ENCODE measurements at regions not wholly inside any gene's neighbourhood (a gene's known extent, or its start where the extent isn't known, plus 50 kb on each side); places are given as distances from the start of the nearest gene placed in this dataset.
"Not testable (repeated sequence)": the region's sequence is repeated elsewhere in the genome, so short reads cannot be mapped to it uniquely, and the experiment has no call there.

DNA sequence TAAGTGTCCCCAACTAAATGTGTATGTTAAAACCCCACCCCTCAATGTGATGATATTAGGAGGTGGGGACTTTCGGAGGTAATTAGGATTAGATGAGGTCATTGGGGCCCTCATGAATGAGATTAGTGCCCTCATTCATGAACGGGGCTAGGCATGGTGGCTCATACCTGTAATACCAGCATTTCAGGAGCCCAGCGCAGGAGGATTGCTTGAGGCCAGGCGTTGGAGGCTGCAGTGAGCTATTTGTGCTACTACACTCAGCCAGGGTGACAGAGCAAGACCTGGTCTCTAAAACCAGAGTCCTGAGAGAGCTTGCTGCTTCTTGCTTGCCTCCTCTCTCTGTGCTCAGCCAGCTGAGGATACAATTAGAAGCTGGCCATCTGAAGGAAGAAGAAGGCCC lies 62.1 kb upstream of the HSPA9 start:
- no peak for DNase-seq (ENCODE audit: low read depth)
- H3K4me3 ChIP-seq (ENCODE audit: control insufficient read depth, low read depth, low read length) = no peak overlapping the region
- TF ChIP-seq, protein P1, sequence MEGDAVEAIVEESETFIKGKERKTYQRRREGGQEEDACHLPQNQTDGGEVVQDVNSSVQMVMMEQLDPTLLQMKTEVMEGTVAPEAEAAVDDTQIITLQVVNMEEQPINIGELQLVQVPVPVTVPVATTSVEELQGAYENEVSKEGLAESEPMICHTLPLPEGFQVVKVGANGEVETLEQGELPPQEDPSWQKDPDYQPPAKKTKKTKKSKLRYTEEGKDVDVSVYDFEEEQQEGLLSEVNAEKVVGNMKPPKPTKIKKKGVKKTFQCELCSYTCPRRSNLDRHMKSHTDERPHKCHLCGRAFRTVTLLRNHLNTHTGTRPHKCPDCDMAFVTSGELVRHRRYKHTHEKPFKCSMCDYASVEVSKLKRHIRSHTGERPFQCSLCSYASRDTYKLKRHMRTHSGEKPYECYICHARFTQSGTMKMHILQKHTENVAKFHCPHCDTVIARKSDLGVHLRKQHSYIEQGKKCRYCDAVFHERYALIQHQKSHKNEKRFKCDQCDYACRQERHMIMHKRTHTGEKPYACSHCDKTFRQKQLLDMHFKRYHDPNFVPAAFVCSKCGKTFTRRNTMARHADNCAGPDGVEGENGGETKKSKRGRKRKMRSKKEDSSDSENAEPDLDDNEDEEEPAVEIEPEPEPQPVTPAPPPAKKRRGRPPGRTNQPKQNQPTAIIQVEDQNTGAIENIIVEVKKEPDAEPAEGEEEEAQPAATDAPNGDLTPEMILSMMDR (conservative IDR thresholded peaks at IDR 0.05; ENCODE audit: control insufficient read depth, insufficient read depth, low read depth, low read length) = no peak

DNA sequence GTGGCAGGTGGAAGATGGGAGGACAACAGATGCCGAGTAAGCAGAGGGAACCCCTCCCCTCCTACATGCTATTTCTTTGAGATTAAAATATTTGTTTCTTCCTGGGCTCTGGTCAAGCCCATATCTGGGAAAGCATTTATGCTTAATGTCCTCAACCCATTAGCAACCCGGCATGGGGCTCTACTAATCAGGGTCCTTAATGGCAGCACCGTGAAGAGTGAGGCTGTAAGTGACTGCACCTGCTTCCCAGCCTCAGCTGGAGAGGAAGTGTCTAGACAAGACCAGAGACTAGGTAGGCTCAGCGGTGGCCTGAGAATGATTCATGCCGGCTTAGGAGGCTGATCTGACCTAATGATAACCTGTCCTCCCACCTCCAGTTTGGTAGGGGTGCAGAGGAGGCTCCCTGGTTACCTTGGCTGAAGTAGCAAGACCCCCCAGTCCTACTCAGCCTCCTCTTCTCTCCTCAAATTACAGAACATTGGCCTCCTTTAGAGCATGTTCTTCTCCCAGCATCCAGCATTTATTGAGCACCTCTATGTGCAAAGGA lies 61.3 kb upstream of the HSPA9 start:
- DNase-seq (ENCODE audit: low read depth) = no peak
- TF ChIP-seq, protein P1 (conservative IDR thresholded peaks at IDR 0.05; ENCODE audit: control insufficient read depth, insufficient read depth, low read depth, low read length) = no peak
- H3K4me3 ChIP-seq (ENCODE audit: control insufficient read depth, low read depth, low read length) = no peak overlapping the region

DNA sequence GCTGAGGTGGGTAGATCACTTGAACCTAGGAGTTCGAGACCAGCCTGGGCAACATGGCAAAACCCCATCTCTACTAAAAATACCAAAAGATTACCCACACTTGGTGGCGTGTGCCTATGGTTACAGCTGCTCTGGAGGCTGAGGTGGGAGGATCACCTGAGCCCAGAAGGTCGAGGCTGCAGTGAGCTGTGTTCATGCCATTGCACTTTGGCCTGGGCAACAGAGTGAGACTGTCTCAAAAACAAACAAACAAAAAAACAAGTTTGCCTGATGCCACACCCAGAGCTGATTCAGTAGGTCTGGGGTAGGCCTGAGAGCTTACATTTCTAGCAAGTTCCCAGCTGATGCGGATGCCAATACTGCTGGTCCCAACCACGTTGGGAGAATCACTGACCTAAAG lies 60.5 kb upstream of the HSPA9 start:
- TF ChIP-seq, protein P1 (conservative IDR thresholded peaks at IDR 0.05; ENCODE audit: control insufficient read depth, insufficient read depth, low read depth, low read length) = no peak
- DNase-seq (ENCODE audit: low read depth) = no peak
- H3K4me3 ChIP-seq (ENCODE audit: control insufficient read depth, low read depth, low read length) = no peak overlapping the region

DNA sequence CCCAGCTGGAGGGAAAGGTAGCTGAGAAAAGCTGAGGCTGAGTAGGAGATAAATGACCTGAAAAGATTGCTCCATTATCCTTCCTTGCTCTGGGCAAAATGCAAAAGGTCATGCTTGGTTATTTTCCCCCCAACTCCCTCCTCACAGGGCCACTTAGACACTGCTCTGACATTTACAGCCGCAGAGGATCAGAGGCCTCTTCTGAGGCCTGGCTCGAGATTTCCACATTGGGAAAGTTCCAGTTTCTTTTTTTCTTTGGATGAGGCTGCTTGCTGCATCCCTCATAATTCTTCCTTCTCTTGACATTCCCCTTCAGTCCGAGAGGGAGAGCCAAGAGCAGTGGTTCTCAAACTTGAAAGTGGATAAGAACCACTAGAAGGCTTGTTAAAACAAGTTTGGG lies 60.1 kb upstream of the HSPA9 start:
- TF ChIP-seq, protein P1 (conservative IDR thresholded peaks at IDR 0.05; ENCODE audit: control insufficient read depth, insufficient read depth, low read depth, low read length) = no peak
- peak; percentile 45 for DNase-seq (ENCODE audit: low read depth)
- no peak overlapping the region for H3K4me3 ChIP-seq (ENCODE audit: control insufficient read depth, low read depth, low read length)

DNA sequence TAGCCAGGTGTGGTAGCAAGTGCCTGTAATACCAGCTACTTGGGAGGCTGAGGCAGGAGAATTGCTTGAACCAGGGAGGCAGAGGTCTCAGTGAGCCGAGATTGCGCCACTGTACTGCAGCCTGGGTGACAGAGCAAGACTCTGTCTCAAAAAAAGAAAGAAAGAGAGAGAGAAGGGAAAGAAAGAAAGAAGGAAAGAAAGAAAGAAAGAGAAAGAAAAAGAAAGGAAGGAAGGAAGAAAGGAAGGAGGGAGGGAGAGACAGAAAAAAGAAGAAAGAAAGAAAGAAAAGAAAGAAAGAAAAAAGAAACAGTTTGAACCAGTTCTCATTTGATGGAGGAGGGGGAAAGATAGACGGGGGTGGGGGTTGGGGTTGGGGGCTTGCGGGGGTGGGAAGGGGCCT lies 59.6 kb upstream of the HSPA9 start:
- not testable (repeated sequence) for H3K4me3 ChIP-seq (ENCODE audit: control insufficient read depth, low read depth, low read length)

DNA sequence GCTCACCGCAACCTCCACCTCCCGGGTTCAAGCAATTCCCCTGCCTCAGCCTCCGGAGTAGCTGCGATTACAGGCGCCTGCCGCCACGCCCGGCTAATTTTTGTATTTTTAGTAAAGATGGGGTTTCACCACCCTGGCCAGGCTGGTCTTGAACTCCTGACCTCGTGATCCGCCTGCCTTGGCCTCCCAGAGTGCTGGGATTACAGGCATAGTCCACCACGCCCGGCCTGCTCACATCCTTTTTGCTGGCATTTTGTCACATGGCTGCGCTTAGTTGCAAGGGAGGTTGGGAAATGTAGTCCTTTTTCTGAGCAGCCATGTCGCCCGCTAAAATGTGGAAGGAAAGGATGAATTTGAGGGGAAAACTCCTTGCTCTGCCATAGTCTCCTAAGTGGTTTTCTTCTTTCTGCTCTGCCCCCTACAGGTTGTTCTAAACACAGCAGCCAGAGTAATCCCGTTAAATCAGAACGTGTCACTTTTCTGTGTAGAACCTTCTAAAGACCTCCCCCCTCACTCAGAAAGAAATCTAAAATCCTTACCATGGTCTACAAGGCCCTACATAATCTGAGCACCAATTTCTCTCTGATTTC lies 57.8 kb upstream of the HSPA9 start:
- TF ChIP-seq, protein P1 (conservative IDR thresholded peaks at IDR 0.05; ENCODE audit: control insufficient read depth, insufficient read depth, low read depth, low read length) = peak; percentile 53
- H3K4me3 ChIP-seq (ENCODE audit: control insufficient read depth, low read depth, low read length) = no peak overlapping the region
- DNase-seq (ENCODE audit: low read depth) = peak; percentile 90

More for the DNA sequence above, 59.6 kb upstream of the HSPA9 start:
- DNase-seq (ENCODE audit: low read depth) = not testable (repeated sequence)

DNA sequence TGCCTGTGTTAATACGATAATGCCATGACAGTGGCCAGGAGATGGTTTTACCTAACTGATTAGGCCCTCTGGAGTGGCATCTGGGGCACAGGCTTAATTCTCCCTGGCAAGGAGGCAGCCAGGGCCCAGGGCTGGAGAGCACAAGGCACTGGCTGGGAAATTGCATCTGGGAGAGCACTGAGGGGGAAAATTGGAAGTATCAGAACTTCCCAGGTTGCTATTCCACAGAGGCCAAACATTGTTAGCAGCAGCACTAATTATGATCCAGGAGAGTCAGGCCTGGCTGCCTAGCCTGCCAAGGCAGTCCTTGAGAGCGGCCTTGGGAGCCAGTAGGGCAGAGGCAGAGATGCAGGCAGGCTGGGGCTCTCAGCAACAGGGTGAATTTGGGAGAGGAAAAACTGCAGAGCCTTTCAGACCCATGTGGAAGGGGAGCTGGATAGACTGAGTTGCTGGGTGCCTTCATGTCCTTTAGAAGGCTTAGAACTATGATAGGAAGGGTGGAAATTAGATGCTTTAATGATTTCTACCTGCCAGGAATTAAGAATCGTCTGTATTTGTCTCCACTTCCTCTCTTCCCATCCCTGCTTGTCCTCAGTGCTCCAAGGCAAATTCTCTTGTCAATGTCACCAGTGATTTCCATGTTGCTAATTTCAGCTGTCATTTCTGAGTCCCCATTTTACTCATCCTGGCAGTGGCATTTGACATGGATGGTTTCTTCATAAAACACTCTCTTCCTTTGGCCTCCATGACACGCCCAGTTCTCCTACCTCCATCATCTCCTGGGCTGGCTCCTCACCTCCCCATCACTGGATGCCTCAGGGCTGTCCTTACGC lies 56.1 kb upstream of the HSPA9 start:
- DNase-seq (ENCODE audit: low read depth) = no peak
- no peak overlapping the region for H3K4me3 ChIP-seq (ENCODE audit: control insufficient read depth, low read depth, low read length)
- TF ChIP-seq, protein P1 (conservative IDR thresholded peaks at IDR 0.05; ENCODE audit: control insufficient read depth, insufficient read depth, low read depth, low read length) = no peak
